ENCODE measurements at regions not wholly inside any gene's neighbourhood (a gene's known extent, or its start where the extent isn't known, plus 50 kb on each side); places are given as distances from the start of the nearest gene placed in this dataset.

DNA sequence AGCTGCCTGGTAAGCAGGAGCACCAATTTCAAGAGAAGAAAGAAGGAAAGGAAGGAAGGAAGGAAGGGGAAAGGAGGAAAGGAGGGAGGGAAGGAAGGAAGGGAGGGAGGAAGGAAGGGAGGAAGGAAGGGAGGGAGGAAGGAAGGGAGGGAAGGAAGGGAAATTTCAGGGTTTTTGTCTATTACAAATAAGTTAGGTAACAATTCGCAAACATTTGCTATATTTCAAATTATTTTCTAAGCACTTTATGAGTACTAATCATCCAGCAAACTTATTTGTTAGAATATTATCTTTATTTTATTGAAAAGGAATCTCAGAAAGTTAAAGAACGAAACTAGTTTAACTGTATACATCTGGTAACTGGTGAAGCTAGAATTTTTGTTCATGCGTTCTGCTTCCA, 921.7 kb downstream of the TBL1XR1 start:
- Mint-ChIP-seq H3K4me3 (ENCODE audit: unreplicated experiment) (no peak overlapping the region), H3K4me1 (ENCODE audit: unreplicated experiment) (no peaks in the 10 kb centered on the region), H3K36me3 (ENCODE audit: low read depth, unreplicated experiment) (no peaks in the 10 kb centered on the region), H3K9me3 (ENCODE audit: unreplicated experiment) (no peaks in the 10 kb centered on the region), H3K27me3 (ENCODE audit: unreplicated experiment) (peaks cover 1% of the 10 kb centered on the region), H3K27ac (ENCODE audit: unreplicated experiment) (no peak overlapping the region)
- DNase-seq (ENCODE audit: low spot score) = no peak
- no peak for TF ChIP-seq CTCF (IDR thresholded peaks at IDR 0.05; ENCODE audit: unreplicated experiment)

DNA sequence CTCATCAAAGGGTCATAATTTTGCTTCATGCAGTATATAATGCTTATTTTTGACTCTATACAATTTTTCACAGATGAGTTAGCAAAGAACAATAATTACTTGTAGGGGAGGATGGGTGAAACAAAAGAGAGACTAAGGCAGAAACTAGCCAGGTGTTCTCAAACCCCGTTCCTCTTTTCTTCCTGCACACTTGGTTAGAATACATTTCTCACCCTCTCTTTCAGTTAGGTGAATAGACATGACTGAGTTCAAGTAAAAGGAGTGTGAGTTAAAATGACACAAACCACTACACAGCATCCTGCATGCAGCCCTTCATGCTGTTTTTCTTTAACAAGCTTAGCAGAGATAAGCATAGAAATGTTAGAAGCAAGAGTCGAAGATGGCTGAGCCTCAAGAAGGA, 922.2 kb downstream of the TBL1XR1 start:
- Mint-ChIP-seq H3K27me3 (ENCODE audit: unreplicated experiment) (peaks cover 3% of the 10 kb centered on the region), H3K9me3 (ENCODE audit: unreplicated experiment) (no peaks in the 10 kb centered on the region), H3K36me3 (ENCODE audit: low read depth, unreplicated experiment) (no peaks in the 10 kb centered on the region), H3K4me1 (ENCODE audit: unreplicated experiment) (no peaks in the 10 kb centered on the region), H3K27ac (ENCODE audit: unreplicated experiment) (no peak overlapping the region), H3K4me3 (ENCODE audit: unreplicated experiment) (no peak overlapping the region)
- no peak for TF ChIP-seq CTCF (IDR thresholded peaks at IDR 0.05; ENCODE audit: unreplicated experiment)
- no peak for DNase-seq (ENCODE audit: low spot score)

DNA sequence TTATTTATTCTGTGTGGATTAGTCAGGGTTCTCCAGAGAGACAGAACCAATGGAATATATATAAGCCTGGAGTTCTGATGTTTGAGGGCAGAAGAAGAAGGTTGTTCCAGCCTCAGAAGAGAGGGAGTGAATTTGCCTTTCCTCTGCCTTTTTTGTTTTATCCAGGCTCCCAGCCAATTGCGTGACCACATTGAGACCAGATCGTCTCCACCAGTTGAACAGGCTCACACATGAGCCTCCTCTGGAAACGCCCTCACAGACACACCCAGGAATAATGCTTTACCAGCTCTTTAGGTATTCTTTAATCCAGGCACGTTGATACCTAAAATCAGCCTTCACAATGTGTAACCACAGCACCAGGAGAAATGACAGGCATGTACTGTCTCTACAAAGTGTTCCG, 923.1 kb downstream of the TBL1XR1 start:
- no peak for DNase-seq (ENCODE audit: low spot score)

GRCh38 chr3:176262071-176262470, 935.2 kb downstream of the TBL1XR1 start:
- no peaks in the 10 kb centered on the region for H3K27me3 Mint-ChIP-seq (ENCODE audit: unreplicated experiment)
- TF ChIP-seq CTCF (IDR thresholded peaks at IDR 0.05; ENCODE audit: unreplicated experiment) = no peak
- DNase-seq (ENCODE audit: low spot score) = no peak

More for the DNA sequence above, 923.1 kb downstream of the TBL1XR1 start:
- no peaks in the 10 kb centered on the region for H3K9me3 Mint-ChIP-seq (ENCODE audit: unreplicated experiment)
- no peak overlapping the region for H3K27ac Mint-ChIP-seq (ENCODE audit: unreplicated experiment)
- no peak overlapping the region for H3K4me3 Mint-ChIP-seq (ENCODE audit: unreplicated experiment)
- TF ChIP-seq CTCF (IDR thresholded peaks at IDR 0.05; ENCODE audit: unreplicated experiment) = no peak
- peaks cover 5% of the 10 kb centered on the region for H3K27me3 Mint-ChIP-seq (ENCODE audit: unreplicated experiment)
- no peaks in the 10 kb centered on the region for H3K36me3 Mint-ChIP-seq (ENCODE audit: low read depth, unreplicated experiment)
- no peaks in the 10 kb centered on the region for H3K4me1 Mint-ChIP-seq (ENCODE audit: unreplicated experiment)

GRCh38 chr3:176247191-176247590, 950.1 kb downstream of the TBL1XR1 start:
- H3K4me1 Mint-ChIP-seq (ENCODE audit: unreplicated experiment) = no peaks in the 10 kb centered on the region
- no peak for TF ChIP-seq CTCF (IDR thresholded peaks at IDR 0.05; ENCODE audit: unreplicated experiment)
- H3K4me3 Mint-ChIP-seq (ENCODE audit: unreplicated experiment) = no peak overlapping the region
- no peaks in the 10 kb centered on the region for H3K9me3 Mint-ChIP-seq (ENCODE audit: unreplicated experiment)
- no peak for DNase-seq (ENCODE audit: low spot score)
- H3K27me3 Mint-ChIP-seq (ENCODE audit: unreplicated experiment) = peaks cover 5% of the 10 kb centered on the region
- H3K27ac Mint-ChIP-seq (ENCODE audit: unreplicated experiment) = no peak overlapping the region
- no peaks in the 10 kb centered on the region for H3K36me3 Mint-ChIP-seq (ENCODE audit: low read depth, unreplicated experiment)

More at GRCh38 chr3:176262071-176262470, 935.2 kb downstream of the TBL1XR1 start:
- Mint-ChIP-seq H3K36me3 (ENCODE audit: low read depth, unreplicated experiment) (no peaks in the 10 kb centered on the region), H3K9me3 (ENCODE audit: unreplicated experiment) (no peaks in the 10 kb centered on the region), H3K4me3 (ENCODE audit: unreplicated experiment) (no peak overlapping the region), H3K4me1 (ENCODE audit: unreplicated experiment) (no peaks in the 10 kb centered on the region), H3K27ac (ENCODE audit: unreplicated experiment) (no peak overlapping the region)

Measured in endothelial cell (in vitro differentiated cells).